ENCODE measurements at regions not wholly inside any gene's neighbourhood (a gene's known extent, or its start where the extent isn't known, plus 50 kb on each side); places are given as distances from the start of the nearest gene placed in this dataset.

GRCh38 chr5:87786471-87786870, 373.7 kb upstream of the CCNH start:
- H3K79me2 ChIP-seq (ENCODE audit: control insufficient read depth, insufficient read depth, low read length) = no peaks in the 10 kb centered on the region
- H3K36me3 ChIP-seq (ENCODE audit: control insufficient read depth in 2 of 2, insufficient read depth in 2 of 2, low read length in 1 of 2) = no peaks in the 10 kb centered on the region
- H3K4me1 ChIP-seq (ENCODE audit: control insufficient read depth, insufficient read depth, low read length) = no peaks in the 10 kb centered on the region
- intact Hi-C loops (cut with micrococcal nuclease; ENCODE audit: unreplicated experiment) = no loop called here
- ChIA-PET SMC1A (ENCODE audit: uncharacterized antibody, unreplicated experiment) (interaction anchor here (0.9 to 1.1 kb wide), 2 partner anchors 9 to 16 kb away, joined by 3 to 4 read pairs; no protein-coding TSS in a partner anchor), RAD21 (ENCODE audit: unreplicated experiment) (no interaction called here), CTCF (interaction anchor here (0.7 to 1.3 kb wide), 4 partner anchors 67 to 896 kb away, joined by 3 to 6 read pairs (median 4); no protein-coding TSS in a partner anchor), POLR2A (no interaction called here)
- FAIRE-seq (no peak), DNase-seq (ENCODE audit: low read depth, low spot score) (no peak), ATAC-seq (no peak)
- H3K4me2 ChIP-seq (ENCODE audit: control insufficient read depth, insufficient read depth) = no peak overlapping the region
- H4K20me1 ChIP-seq (ENCODE audit: control insufficient read depth, insufficient read depth) = no peaks in the 10 kb centered on the region
- H3K9ac ChIP-seq (ENCODE audit: control insufficient read depth, insufficient read depth, low read length) = no peak overlapping the region
- no peak overlapping the region for H2AFZ ChIP-seq (ENCODE audit: control insufficient read depth, low read depth, low read length)
- no TSS peak for BruUV-seq (replicated peaks)
- in situ Hi-C loops (cut with MboI) = no loop called here
- no peaks in the 10 kb centered on the region for H3K9me3 ChIP-seq (replicated peaks; ENCODE audit: control insufficient read depth, insufficient read depth, low read length)
- 22% methylated on average over 1 of the region's 1 CpG for WGBS (ENCODE audit: insufficient coverage, insufficient replicate concordance, low lambda C conversion rate, missing lambda C conversion rate)
- no peaks in the 10 kb centered on the region for H3K27me3 ChIP-seq (replicated peaks in 1 of 2; ENCODE audit: control insufficient read depth in 2 of 2, insufficient read depth in 2 of 2, low read length in 1 of 2)
- H3K4me3 ChIP-seq = no peak overlapping the region
- TF ChIP-seq ZBTB33 (IDR thresholded peaks at IDR 0.05) = no peak
- TF ChIP-seq ZBTB40 (IDR thresholded peaks at IDR 0.05; ENCODE audit: borderline replicate concordance) = no peak
- no peak for TF ChIP-seq ZNF622 (IDR thresholded peaks at IDR 0.05)
- TF ChIP-seq ELK1 (IDR thresholded peaks at IDR 0.05; ENCODE audit: low read depth, low read length) = no peak
- no peak for TF ChIP-seq SRF (IDR thresholded peaks at IDR 0.05; ENCODE audit: low read depth in 2 of 2, low read length in 2 of 2)
- no peak overlapping the region for H3K27ac ChIP-seq (ENCODE audit: control insufficient read depth, insufficient read depth)

All from GM12878 (cell line).